Vagina (tissue), 2 donors: ENCODE measurements at regions not wholly inside any gene's neighbourhood (a gene's known extent, or its start where the extent isn't known, plus 50 kb on each side); places are given as distances from the start of the nearest gene placed in this dataset.

ENCODE experiments used
- DNase-seq, 2 donors: peaks; one replicate each; pipeline ENCODE4 v3.0.0-alpha.2; 2017; ENCODE audit errors: extremely low spot score in 2 of 2
- H3K27ac ChIP-seq: fragments of 200-600 bp; sonication (generic); one replicate; pipeline ENCODE4 v1.5.1; 2019
- H3K27me3 ChIP-seq: fragments of 200-600 bp; sonication (generic); one replicate; pipeline ENCODE4 v1.5.1; 2019
- H3K36me3 ChIP-seq, 2 donors: fragments of 200-600 bp; sonication (generic); one replicate each; pipeline ENCODE4 v1.5.1; 2017 to 2019
- H3K4me1 ChIP-seq: fragments of 200-600 bp; sonication (generic); one replicate; pipeline ENCODE4 v1.5.1; 2019
- H3K4me3 ChIP-seq, 2 donors: fragments of 200-600 bp; sonication (generic); 1 replicate in 1 of 2; 2 replicates in 1 of 2; pipeline ENCODE4 v1.5.1; 2016 to 2019
- H3K9me3 ChIP-seq: fragments of 200-600 bp; sonication (generic); one replicate; pipeline ENCODE4 v1.5.1; 2019
- CTCF ChIP-seq, 3 experiments: fragments of 450-650 bp in 2 of 3; fragments of 200-600 bp in 1 of 3; sonication (generic) in 1 of 3; IDR thresholded peaks; one replicate each; pipeline ENCODE4 v1.5.1; 2017 to 2019; ENCODE audit warnings: antibody characterized with exemption in 3 of 3, mild to moderate bottlenecking in 2 of 3, moderate library complexity in 2 of 3
- POLR2A ChIP-seq, 2 donors: fragments of 450-650 bp; IDR thresholded peaks; one replicate each; pipeline ENCODE4 v1.6.1; 2017; ENCODE audit warnings: antibody characterized with exemption in 2 of 2, mild to moderate bottlenecking in 2 of 2, moderate library complexity in 2 of 2
- POLR2AphosphoS5 ChIP-seq, 2 donors: sonication (generic); formaldehyde crosslinking; IDR thresholded peaks; one replicate each; pipeline ENCODE4 v1.9.0; 2017; ENCODE audit warnings: antibody characterized with exemption in 2 of 2, mild to moderate bottlenecking in 2 of 2, low read depth in 1 of 2; ENCODE audit not compliant: insufficient read depth in 1 of 2
- intact Hi-C: fragments of 100-400 bp; cut with DNase I; formaldehyde crosslinking; loops from one replicate; pipeline ENCODE4 v1.15.1; 2023

DNA sequence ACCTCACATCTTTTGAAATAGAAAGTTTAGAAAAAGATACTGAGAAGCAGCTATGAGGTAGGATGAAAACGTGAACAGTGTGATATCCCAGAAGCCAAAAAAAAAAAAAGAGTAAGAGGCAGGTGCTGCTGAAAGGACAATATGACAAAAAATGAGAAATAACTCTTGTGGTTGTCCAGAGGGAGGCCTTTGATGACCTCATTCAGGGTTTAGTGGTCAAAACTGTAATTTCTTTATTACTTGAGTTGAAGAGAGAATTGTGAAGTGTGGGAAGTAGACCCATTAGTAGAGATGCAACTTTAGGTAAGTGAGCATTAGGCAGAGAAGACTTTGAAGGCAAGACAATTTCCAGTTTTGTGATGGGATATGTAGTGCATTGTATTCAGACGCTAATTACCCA is 1306.3 kb upstream of the ACO1 start:
- H3K4me1 ChIP-seq: no peaks in the 10 kb centered on the region
- no peak for TF ChIP-seq POLR2AphosphoS5 (IDR thresholded peaks at IDR 0.05; ENCODE audit: insufficient read depth in 1 of 2, low read depth in 1 of 2)
- TF ChIP-seq POLR2A (IDR thresholded peaks at IDR 0.05): no peak
- TF ChIP-seq CTCF (IDR thresholded peaks at IDR 0.05): no peak
- H3K27ac ChIP-seq: no peak overlapping the region
- H3K9me3 ChIP-seq: no peaks in the 10 kb centered on the region
- DNase-seq: no peak
- no peaks in the 10 kb centered on the region for H3K27me3 ChIP-seq
- no peaks in the 10 kb centered on the region for H3K36me3 ChIP-seq
- intact Hi-C loops: no loop called here
- no peak overlapping the region for H3K4me3 ChIP-seq

- TF ChIP-seq POLR2AphosphoS5 (IDR thresholded peaks at IDR 0.05; ENCODE audit: insufficient read depth in 1 of 2, low read depth in 1 of 2) (no peak), CTCF (IDR thresholded peaks at IDR 0.05) (no peak), POLR2A (IDR thresholded peaks at IDR 0.05) (no peak)
Measured at GRCh38 chr9:31084350-31084749, 1300.1 kb upstream of the ACO1 start.

GRCh38 chr9:31089549-31090221 is 1294.8 kb upstream of the ACO1 start:
- H3K36me3 ChIP-seq: no peaks in the 10 kb centered on the region
- no peaks in the 10 kb centered on the region for H3K9me3 ChIP-seq
- DNase-seq: no peak
- intact Hi-C loops: no loop called here
- H3K27me3 ChIP-seq: no peaks in the 10 kb centered on the region
- TF ChIP-seq POLR2AphosphoS5 (IDR thresholded peaks at IDR 0.05; ENCODE audit: insufficient read depth in 1 of 2, low read depth in 1 of 2) (no peak), CTCF (IDR thresholded peaks at IDR 0.05) (no peak), POLR2A (IDR thresholded peaks at IDR 0.05) (no peak)
- no peaks in the 10 kb centered on the region for H3K4me1 ChIP-seq
- H3K4me3 ChIP-seq: no peak overlapping the region
- no peak overlapping the region for H3K27ac ChIP-seq

More at GRCh38 chr9:31084350-31084749, 1300.1 kb upstream of the ACO1 start:
- Histone ChIP-seq H3K27ac (no peak overlapping the region), H3K4me3 (no peak overlapping the region), H3K4me1 (no peaks in the 10 kb centered on the region), H3K27me3 (no peaks in the 10 kb centered on the region), H3K9me3 (no peaks in the 10 kb centered on the region), H3K36me3 (no peaks in the 10 kb centered on the region)
- no peak for DNase-seq
- intact Hi-C loops: no loop called here

- Histone ChIP-seq H3K4me1 (no peaks in the 10 kb centered on the region), H3K27me3 (no peaks in the 10 kb centered on the region), H3K27ac (no peak overlapping the region), H3K9me3 (no peaks in the 10 kb centered on the region), H3K36me3 (no peaks in the 10 kb centered on the region), H3K4me3 (no peak overlapping the region)
- intact Hi-C loops: no loop called here
- TF ChIP-seq POLR2A (IDR thresholded peaks at IDR 0.05) (no peak), POLR2AphosphoS5 (IDR thresholded peaks at IDR 0.05; ENCODE audit: insufficient read depth in 1 of 2, low read depth in 1 of 2) (no peak), CTCF (IDR thresholded peaks at IDR 0.05) (no peak)
- DNase-seq: no peak
Measured at GRCh38 chr9:31100311-31100710, 1284.1 kb upstream of the ACO1 start.

DNA sequence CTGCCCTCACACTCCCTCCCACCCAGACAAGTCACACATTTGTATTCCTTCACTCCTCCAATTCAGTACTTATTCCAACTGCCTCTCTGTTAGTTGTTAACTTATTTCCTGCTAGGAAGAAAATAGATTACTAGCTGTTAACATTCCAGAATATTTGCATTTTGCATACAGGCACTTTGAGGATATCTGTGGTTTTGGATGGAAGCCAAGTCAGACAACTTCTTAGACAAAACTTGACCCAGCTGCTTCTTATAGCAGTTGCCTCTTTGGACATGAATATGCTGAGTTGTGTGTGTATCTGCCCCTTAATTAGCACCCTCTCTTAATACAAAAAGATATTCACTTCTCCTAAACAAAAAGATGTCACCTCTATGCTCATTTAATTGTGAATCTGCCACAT is 1280.6 kb upstream of the ACO1 start:
- no peak for TF ChIP-seq CTCF (IDR thresholded peaks at IDR 0.05)
- TF ChIP-seq POLR2AphosphoS5 (IDR thresholded peaks at IDR 0.05; ENCODE audit: insufficient read depth in 1 of 2, low read depth in 1 of 2): no peak
- no peak for TF ChIP-seq POLR2A (IDR thresholded peaks at IDR 0.05)
- Histone ChIP-seq H3K27ac (no peak overlapping the region), H3K36me3 (no peaks in the 10 kb centered on the region), H3K9me3 (no peaks in the 10 kb centered on the region), H3K27me3 (no peaks in the 10 kb centered on the region), H3K4me1 (no peaks in the 10 kb centered on the region), H3K4me3 (no peak overlapping the region)
- intact Hi-C loops: no loop called here
- DNase-seq: no peak
